ENCODE measurements at regions not wholly inside any gene's neighbourhood (a gene's known extent, or its start where the extent isn't known, plus 50 kb on each side); places are given as distances from the start of the nearest gene placed in this dataset.

DNA sequence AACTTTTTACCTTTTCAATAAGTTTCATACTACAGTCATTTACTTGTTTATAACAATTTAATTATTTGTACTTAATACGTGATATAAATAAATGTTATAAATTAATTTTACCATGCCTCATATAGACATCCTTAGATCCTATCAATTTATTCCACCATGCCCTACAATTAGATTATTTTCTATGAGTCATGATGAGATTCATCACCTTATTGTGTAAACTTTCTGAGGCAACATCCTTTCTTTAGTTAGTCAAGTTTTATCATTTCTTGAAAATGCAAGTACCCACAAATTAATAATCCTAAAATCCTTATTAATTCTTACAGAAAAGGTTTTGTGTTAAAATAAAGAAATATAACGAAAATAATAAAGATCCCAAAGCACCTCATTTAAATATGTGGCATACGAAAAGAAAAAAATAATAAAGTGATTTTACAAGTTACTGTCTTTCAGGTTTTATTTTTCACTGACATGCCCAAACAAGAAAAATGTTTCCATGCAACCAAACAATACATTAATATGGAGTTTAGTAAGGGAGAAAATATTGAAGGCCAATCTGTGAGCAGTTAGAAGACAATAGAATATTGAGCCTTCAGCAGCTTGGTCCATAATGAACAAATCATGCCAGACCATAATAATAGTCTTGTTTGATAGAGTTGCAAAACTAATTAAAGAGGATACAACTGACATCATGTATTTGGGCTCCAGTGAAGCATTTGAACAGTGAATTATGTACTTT, 188.7 kb upstream of the MRPS30 start:
- Histone ChIP-seq H3K27ac (ENCODE audit: poor library complexity, severe bottlenecking) (peak overlapping the region; percentile 68), H3K9me3 (ENCODE audit: severe bottlenecking) (no peaks in the 10 kb centered on the region), H3K4me1 (ENCODE audit: insufficient read depth, poor library complexity, severe bottlenecking) (peaks cover 21% of the 10 kb centered on the region), H3K4me3 (ENCODE audit: severe bottlenecking) (no peak overlapping the region), H3K36me3 (ENCODE audit: low read depth) (no peaks in the 10 kb centered on the region), H3K27me3 (ENCODE audit: insufficient read depth, poor library complexity, severe bottlenecking) (no peaks in the 10 kb centered on the region)
- ATAC-seq (ENCODE audit: low read depth) (peak; percentile 96), DNase-seq (ENCODE audit: low spot score) (no peak)
- TF ChIP-seq, protein P1, sequence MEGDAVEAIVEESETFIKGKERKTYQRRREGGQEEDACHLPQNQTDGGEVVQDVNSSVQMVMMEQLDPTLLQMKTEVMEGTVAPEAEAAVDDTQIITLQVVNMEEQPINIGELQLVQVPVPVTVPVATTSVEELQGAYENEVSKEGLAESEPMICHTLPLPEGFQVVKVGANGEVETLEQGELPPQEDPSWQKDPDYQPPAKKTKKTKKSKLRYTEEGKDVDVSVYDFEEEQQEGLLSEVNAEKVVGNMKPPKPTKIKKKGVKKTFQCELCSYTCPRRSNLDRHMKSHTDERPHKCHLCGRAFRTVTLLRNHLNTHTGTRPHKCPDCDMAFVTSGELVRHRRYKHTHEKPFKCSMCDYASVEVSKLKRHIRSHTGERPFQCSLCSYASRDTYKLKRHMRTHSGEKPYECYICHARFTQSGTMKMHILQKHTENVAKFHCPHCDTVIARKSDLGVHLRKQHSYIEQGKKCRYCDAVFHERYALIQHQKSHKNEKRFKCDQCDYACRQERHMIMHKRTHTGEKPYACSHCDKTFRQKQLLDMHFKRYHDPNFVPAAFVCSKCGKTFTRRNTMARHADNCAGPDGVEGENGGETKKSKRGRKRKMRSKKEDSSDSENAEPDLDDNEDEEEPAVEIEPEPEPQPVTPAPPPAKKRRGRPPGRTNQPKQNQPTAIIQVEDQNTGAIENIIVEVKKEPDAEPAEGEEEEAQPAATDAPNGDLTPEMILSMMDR (IDR thresholded peaks at IDR 0.05; ENCODE audit: poor library complexity, severe bottlenecking), result no peak

DNA sequence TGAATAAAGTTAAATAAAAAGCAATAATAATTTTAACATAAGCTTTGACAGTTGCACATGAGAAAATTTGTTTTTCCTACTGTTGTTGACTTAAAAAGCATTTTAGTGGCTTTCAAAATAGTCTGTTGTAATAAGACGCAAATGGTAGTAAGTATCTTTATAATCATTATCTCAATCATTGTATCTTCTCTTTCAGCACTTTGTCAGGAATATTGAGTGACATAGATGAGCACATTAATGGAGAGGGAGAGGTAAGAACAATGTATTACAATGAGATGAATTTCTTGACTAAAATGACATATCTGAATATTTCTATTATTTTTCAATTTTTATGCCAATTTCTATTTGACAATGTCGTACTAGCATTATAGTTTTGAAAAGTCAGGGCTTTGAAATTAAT, 193.9 kb upstream of the MRPS30 start:
- ATAC-seq (ENCODE audit: low read depth) (no peak), DNase-seq (ENCODE audit: low spot score) (no peak)
- no peaks in the 10 kb centered on the region for H3K9me3 ChIP-seq (ENCODE audit: severe bottlenecking)
- H3K4me1 ChIP-seq (ENCODE audit: insufficient read depth, poor library complexity, severe bottlenecking), result peaks cover 5% of the 10 kb centered on the region
- no peak overlapping the region for H3K4me3 ChIP-seq (ENCODE audit: severe bottlenecking)
- no peaks in the 10 kb centered on the region for H3K27me3 ChIP-seq (ENCODE audit: insufficient read depth, poor library complexity, severe bottlenecking)
- TF ChIP-seq, protein P1 (IDR thresholded peaks at IDR 0.05; ENCODE audit: poor library complexity, severe bottlenecking), result no peak
- H3K36me3 ChIP-seq (ENCODE audit: low read depth), result no peaks in the 10 kb centered on the region
- no peak overlapping the region for H3K27ac ChIP-seq (ENCODE audit: poor library complexity, severe bottlenecking)

DNA sequence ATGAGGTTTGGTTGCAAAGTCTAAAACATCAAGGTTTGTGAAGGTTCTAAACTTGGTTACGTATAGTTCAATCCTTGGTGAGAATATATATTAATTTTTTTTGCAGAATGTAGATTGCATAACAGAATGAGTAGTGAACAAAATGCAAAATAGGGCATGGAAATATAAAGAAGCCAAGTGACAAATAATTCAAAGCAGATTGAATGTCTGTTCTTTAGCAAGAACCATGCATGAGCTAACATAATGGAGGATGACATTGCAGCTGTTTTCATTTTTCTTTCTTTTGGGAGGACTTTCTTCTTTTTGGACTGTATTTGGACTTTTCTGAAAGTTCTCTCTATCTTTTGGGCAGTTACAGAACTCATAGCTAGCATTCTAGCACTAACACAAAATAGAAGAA, 194.8 kb upstream of the MRPS30 start:
- no peak for ATAC-seq (ENCODE audit: low read depth)
- no peaks in the 10 kb centered on the region for H3K36me3 ChIP-seq (ENCODE audit: low read depth)

DNA sequence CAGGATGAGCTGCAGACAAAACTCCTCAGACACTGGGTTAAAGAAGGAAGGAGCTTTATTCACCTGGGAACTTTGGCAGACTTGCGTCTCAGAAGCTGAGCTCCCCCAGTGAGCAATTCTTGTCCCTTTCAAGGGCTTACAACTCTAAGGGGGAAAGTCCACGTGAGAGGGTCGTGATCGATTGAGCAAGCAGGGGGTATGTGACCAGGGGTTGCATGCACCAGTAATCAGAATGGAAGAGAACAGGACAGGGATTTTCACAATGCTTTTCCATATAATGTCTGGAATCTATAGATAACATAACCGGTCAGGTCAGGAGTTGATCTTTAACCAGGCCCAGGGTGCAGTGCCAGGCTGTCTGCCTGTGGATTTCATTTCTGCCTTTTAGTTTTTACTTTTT, 202.8 kb upstream of the MRPS30 start:
- H3K27ac ChIP-seq (ENCODE audit: poor library complexity, severe bottlenecking), result no peak overlapping the region
- DNase-seq (ENCODE audit: low spot score) (no peak), ATAC-seq (ENCODE audit: low read depth) (no peak)
- no peaks in the 10 kb centered on the region for H3K27me3 ChIP-seq (ENCODE audit: insufficient read depth, poor library complexity, severe bottlenecking)
- no peaks in the 10 kb centered on the region for H3K36me3 ChIP-seq (ENCODE audit: low read depth)
- no peaks in the 10 kb centered on the region for H3K4me1 ChIP-seq (ENCODE audit: insufficient read depth, poor library complexity, severe bottlenecking)
- TF ChIP-seq, protein P1 (IDR thresholded peaks at IDR 0.05; ENCODE audit: poor library complexity, severe bottlenecking), result no peak
- H3K4me3 ChIP-seq (ENCODE audit: severe bottlenecking), result no peak overlapping the region
- H3K9me3 ChIP-seq (ENCODE audit: severe bottlenecking), result peaks cover 3% of the 10 kb centered on the region

More for the DNA sequence above, 194.8 kb upstream of the MRPS30 start:
- TF ChIP-seq, protein P1 (IDR thresholded peaks at IDR 0.05; ENCODE audit: poor library complexity, severe bottlenecking), result no peak
- no peak for DNase-seq (ENCODE audit: low spot score)
- Histone ChIP-seq H3K27ac (ENCODE audit: poor library complexity, severe bottlenecking) (no peak overlapping the region), H3K4me3 (ENCODE audit: severe bottlenecking) (no peak overlapping the region), H3K27me3 (ENCODE audit: insufficient read depth, poor library complexity, severe bottlenecking) (no peaks in the 10 kb centered on the region), H3K9me3 (ENCODE audit: severe bottlenecking) (no peaks in the 10 kb centered on the region), H3K4me1 (ENCODE audit: insufficient read depth, poor library complexity, severe bottlenecking) (no peaks in the 10 kb centered on the region)
